ENCODE measurements at regions not wholly inside any gene's neighbourhood (a gene's known extent, or its start where the extent isn't known, plus 50 kb on each side); places are given as distances from the start of the nearest gene placed in this dataset.

DNA sequence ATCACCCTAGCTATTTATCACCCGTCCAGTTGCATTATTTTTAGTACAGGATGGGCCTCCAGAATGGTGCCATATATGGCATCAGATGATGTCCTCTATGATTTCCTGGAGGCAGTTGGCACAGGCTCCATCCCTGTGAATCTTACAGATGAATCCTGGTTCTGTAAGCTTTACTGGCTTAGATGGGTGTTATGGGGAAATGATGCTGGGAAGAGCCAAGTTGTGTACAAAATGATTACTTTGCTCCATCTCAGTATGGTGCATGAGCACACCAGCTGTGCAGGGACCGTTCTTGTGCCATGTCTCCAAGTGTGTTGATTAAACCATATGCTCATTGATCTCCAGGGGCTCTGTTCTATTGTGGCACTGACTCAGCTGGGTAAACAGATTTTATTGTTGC is 755.7 kb downstream of the TLR4 start:
- TF ChIP-seq CSDC2 (CRISPR knock-in tag; IDR thresholded peaks at IDR 0.05) (no peak), PATZ1 (CRISPR knock-in tag; IDR thresholded peaks at IDR 0.05; ENCODE audit: borderline replicate concordance) (no peak), RARB (CRISPR knock-in tag; IDR thresholded peaks at IDR 0.05) (no peak), ARNTL (CRISPR knock-in tag; IDR thresholded peaks at IDR 0.05; ENCODE audit: borderline replicate concordance, low read depth) (no peak), ZFP3 (CRISPR knock-in tag; IDR thresholded peaks at IDR 0.05) (no peak), TCF4 (CRISPR knock-in tag; IDR thresholded peaks at IDR 0.05; ENCODE audit: borderline replicate concordance) (no peak), TOX (CRISPR knock-in tag; IDR thresholded peaks at IDR 0.05; ENCODE audit: borderline replicate concordance) (no peak), GLIS3 (CRISPR knock-in tag; IDR thresholded peaks at IDR 0.05) (no peak), ZFP30 (CRISPR knock-in tag; IDR thresholded peaks at IDR 0.05) (no peak), CSRNP3 (CRISPR knock-in tag; IDR thresholded peaks at IDR 0.05) (no peak)
- TF ChIP-seq, protein P1, sequence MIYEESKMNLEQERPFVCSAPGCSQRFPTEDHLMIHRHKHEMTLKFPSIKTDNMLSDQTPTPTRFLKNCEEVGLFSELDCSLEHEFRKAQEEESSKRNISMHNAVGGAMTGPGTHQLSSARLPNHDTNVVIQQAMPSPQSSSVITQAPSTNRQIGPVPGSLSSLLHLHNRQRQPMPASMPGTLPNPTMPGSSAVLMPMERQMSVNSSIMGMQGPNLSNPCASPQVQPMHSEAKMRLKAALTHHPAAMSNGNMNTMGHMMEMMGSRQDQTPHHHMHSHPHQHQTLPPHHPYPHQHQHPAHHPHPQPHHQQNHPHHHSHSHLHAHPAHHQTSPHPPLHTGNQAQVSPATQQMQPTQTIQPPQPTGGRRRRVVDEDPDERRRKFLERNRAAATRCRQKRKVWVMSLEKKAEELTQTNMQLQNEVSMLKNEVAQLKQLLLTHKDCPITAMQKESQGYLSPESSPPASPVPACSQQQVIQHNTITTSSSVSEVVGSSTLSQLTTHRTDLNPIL (CRISPR knock-in tag; IDR thresholded peaks at IDR 0.05; ENCODE audit: low read depth), result no peak
